H1 (cell line): ENCODE measurements at regions not wholly inside any gene's neighbourhood (a gene's known extent, or its start where the extent isn't known, plus 50 kb on each side); places are given as distances from the start of the nearest gene placed in this dataset.

ENCODE experiments used
- BRCA1 ChIP-seq: IDR thresholded peaks from 2 replicates; pipeline ENCODE4 v1.6.1; 2012; ENCODE audit warnings: low read depth, low read length, improper control_type of control experiment
- CBX8 ChIP-seq: fragments of 300-800, 300-1000 bp; sonication (generic); IDR thresholded peaks from 2 replicates; pipeline ENCODE4 v1.7.1; 2016; ENCODE audit warnings: low read depth, low read length, borderline replicate concordance
- EGR1 ChIP-seq: IDR thresholded peaks from 2 replicates; pipeline ENCODE4 v1.6.1; 2011; ENCODE audit warnings: low read depth, low read length, borderline replicate concordance
- HDAC2 ChIP-seq, 2 experiments: fragments of 300-600 bp in 1 of 2; sonication (generic) in 1 of 2; IDR thresholded peaks; 2 replicates each; pipeline ENCODE4 v1.6.1; 2011 to 2012; ENCODE audit warnings: low read depth in 2 of 2, low read length in 2 of 2, mild to moderate bottlenecking in 2 of 2, moderate library complexity in 2 of 2, borderline replicate concordance in 1 of 2, inconsistent platforms in 1 of 2
- SIN3A ChIP-seq, 2 experiments: IDR thresholded peaks in 1 of 2; conservative IDR thresholded peaks in 1 of 2; 2 replicates each; pipeline ENCODE4 v1.6.1; 2011 to 2012; ENCODE audit warnings: low read length in 2 of 2, improper control_type of control experiment in 1 of 2, low read depth in 1 of 2, mild to moderate bottlenecking in 1 of 2
- TCF12 ChIP-seq: IDR thresholded peaks from 2 replicates; pipeline ENCODE4 v1.6.1; 2011; ENCODE audit warnings: low read depth, mild to moderate bottlenecking, low read length
- ZNF274 ChIP-seq: IDR thresholded peaks from 2 replicates; pipeline ENCODE4 v1.7.0; 2012; ENCODE audit warnings: low read length, borderline replicate concordance; ENCODE audit errors: extremely low read depth

DNA sequence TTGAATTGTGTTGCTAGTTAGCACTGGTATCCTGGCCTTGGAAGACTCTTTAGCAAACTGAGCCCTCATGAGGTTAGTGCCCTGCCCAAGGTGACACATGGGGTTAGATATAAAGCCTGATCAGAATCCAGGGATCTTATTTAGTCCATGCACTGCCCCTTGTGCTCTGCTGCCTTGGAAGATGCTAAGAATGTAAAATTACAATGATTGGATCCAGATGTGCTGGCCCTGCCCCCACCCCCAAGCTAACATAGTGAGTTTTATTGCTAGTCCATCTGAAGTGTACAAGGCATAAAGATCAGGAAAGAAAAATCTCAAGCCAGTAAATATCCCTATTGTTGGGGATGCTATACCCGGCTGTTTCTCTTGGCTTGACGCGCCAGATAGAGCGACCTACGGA is 248.1 kb upstream of the C2CD4B start (continued):
- TF ChIP-seq SIN3A (conservative IDR thresholded peaks at IDR 0.05 in 1 of 2, IDR thresholded peaks at IDR 0.05 in 1 of 2; ENCODE audit: low read depth in 1 of 2, low read length in 2 of 2) (no peak), ZNF274 (no peak), HDAC2 (IDR thresholded peaks at IDR 0.05; ENCODE audit: borderline replicate concordance in 1 of 2, low read depth in 2 of 2, low read length in 2 of 2) (no peak), EGR1 (no peak), TCF12 (no peak), BRCA1 (no peak), CBX8 (no peak)
